Thyroid gland (tissue), 4 donors: ENCODE measurements at regions not wholly inside any gene's neighbourhood (a gene's known extent, or its start where the extent isn't known, plus 50 kb on each side); places are given as distances from the start of the nearest gene placed in this dataset.

Experiments used
- DNase-seq, 2 donors: peaks; one replicate each; pipeline ENCODE4 v3.0.0-alpha.2; 2019
- H3K27ac ChIP-seq, 3 donors: fragments of 200-600 bp; sonication (generic); 1 replicate in 2 of 3; 2 replicates in 1 of 3; pipeline ENCODE4 v1.5.1; 2016 to 2019; ENCODE audit warnings: mild to moderate bottlenecking in 1 of 3, moderate library complexity in 1 of 3
- H3K27me3 ChIP-seq: fragments of 200-600 bp; sonication (generic); one replicate; pipeline ENCODE4 v1.5.1; 2019
- H3K36me3 ChIP-seq, 2 donors: fragments of 200-600 bp; sonication (generic); one replicate each; pipeline ENCODE4 v1.5.1; 2016 to 2019
- H3K4me1 ChIP-seq, 2 donors: fragments of 200-600 bp; sonication (generic); one replicate each; pipeline ENCODE4 v1.5.1; 2017 to 2019
- H3K4me3 ChIP-seq, 3 donors: fragments of 200-600 bp; sonication (generic); replicated peaks in 1 of 3; 1 replicate in 2 of 3; 2 replicates in 1 of 3; pipeline ENCODE4 v1.5.1; 2016; ENCODE audit warnings: mild to moderate bottlenecking in 1 of 3
- H3K9me3 ChIP-seq: fragments of 200-600 bp; sonication (generic); one replicate; pipeline ENCODE4 v1.5.1; 2017
- POLR2A ChIP-seq, 2 donors: fragments of 450-650 bp; IDR thresholded peaks; one replicate each; pipeline ENCODE4 v1.6.1; 2017; ENCODE audit warnings: antibody characterized with exemption in 2 of 2, mild to moderate bottlenecking in 2 of 2, moderate library complexity in 1 of 2
- WGBS, 2 donors: methylation state at CpG; one replicate each; pipeline ENCODE4 v1.1.5; 2017; 5-methylcytosine and 5-hydroxymethylcytosine counted together
- intact Hi-C: fragments of 100-400 bp; cut with DNase I; formaldehyde crosslinking; loops from one replicate; pipeline ENCODE4 v1.15.1; 2023
- TF ChIP-seq, protein P1 (sequence below), 6 experiments: fragments of 200-600 bp in 3 of 6; fragments of 450-650 bp in 3 of 6; sonication (generic) in 3 of 6; IDR thresholded peaks; one replicate each; pipeline ENCODE4 v1.5.1; 2016 to 2019; ENCODE audit warnings: antibody characterized with exemption in 6 of 6, mild to moderate bottlenecking in 2 of 6, inconsistent platforms in 1 of 6, moderate library complexity in 1 of 6

DNA sequence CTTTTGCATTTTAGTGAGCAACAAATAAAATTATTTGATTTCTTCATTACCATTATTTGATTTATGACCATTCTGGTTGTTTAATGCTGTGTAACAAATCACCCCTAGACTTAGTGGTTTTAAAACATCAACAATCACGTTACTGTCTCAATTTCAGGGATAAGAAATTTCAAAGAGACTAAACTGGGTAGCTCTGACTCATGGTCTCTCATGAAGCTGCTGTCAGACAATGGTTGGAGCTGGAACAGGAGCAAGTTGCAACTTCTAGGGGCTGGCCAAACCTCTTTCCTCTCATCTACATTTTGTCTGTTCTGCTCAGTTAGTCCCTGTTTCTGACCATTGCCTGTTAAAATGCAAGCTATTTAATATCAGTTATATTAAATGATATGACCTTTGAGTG is 517.0 kb downstream of the KCNH5 start:
- H3K4me3 ChIP-seq, result no peak overlapping the region
- H3K9me3 ChIP-seq, result no peaks in the 10 kb centered on the region
- intact Hi-C loops, result no loop called here
- DNase-seq, result no peak
- H3K4me1 ChIP-seq, result no peaks in the 10 kb centered on the region
- no peaks in the 10 kb centered on the region for H3K36me3 ChIP-seq
- WGBS, 2 donors, result 74 to 80% methylated on average over 1 of the region's 1 CpG
- H3K27ac ChIP-seq, result no peak overlapping the region
- no peaks in the 10 kb centered on the region for H3K27me3 ChIP-seq
- TF ChIP-seq POLR2A (IDR thresholded peaks at IDR 0.05), result no peak
- TF ChIP-seq, protein P1, sequence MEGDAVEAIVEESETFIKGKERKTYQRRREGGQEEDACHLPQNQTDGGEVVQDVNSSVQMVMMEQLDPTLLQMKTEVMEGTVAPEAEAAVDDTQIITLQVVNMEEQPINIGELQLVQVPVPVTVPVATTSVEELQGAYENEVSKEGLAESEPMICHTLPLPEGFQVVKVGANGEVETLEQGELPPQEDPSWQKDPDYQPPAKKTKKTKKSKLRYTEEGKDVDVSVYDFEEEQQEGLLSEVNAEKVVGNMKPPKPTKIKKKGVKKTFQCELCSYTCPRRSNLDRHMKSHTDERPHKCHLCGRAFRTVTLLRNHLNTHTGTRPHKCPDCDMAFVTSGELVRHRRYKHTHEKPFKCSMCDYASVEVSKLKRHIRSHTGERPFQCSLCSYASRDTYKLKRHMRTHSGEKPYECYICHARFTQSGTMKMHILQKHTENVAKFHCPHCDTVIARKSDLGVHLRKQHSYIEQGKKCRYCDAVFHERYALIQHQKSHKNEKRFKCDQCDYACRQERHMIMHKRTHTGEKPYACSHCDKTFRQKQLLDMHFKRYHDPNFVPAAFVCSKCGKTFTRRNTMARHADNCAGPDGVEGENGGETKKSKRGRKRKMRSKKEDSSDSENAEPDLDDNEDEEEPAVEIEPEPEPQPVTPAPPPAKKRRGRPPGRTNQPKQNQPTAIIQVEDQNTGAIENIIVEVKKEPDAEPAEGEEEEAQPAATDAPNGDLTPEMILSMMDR (IDR thresholded peaks at IDR 0.05), result no peak

DNA sequence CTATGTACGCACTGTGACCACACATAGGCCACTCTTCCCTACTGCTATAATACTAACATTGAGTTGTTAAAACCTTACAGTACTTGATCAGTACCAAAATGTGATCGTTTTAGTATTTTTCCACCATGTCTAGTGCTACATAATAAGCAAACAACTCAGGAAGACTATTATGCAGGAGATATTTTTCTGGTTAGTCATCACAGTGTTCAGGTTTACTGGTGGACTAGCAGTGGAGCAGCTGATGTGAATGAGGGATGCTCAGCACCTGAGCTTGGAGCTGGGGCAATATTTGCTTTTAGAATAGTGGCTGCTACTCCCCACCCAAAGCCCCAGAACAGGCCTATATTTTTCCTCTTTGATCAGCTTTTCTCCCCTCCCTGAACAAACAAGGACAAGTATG is 513.1 kb downstream of the KCNH5 start:
- TF ChIP-seq, protein P1 (IDR thresholded peaks at IDR 0.05), result no peak
- no peak for TF ChIP-seq POLR2A (IDR thresholded peaks at IDR 0.05)
- no peaks in the 10 kb centered on the region for H3K4me1 ChIP-seq
- no peak for DNase-seq
- no peak overlapping the region for H3K27ac ChIP-seq
- H3K4me3 ChIP-seq, result no peak overlapping the region
- H3K27me3 ChIP-seq, result no peaks in the 10 kb centered on the region
- WGBS, 2 donors, result 69 to 70% methylated on average over 2 of the region's 2 CpGs
- intact Hi-C loops, result no loop called here
- peaks cover 5% of the 10 kb centered on the region for H3K9me3 ChIP-seq
- H3K36me3 ChIP-seq, result no peaks in the 10 kb centered on the region

DNA sequence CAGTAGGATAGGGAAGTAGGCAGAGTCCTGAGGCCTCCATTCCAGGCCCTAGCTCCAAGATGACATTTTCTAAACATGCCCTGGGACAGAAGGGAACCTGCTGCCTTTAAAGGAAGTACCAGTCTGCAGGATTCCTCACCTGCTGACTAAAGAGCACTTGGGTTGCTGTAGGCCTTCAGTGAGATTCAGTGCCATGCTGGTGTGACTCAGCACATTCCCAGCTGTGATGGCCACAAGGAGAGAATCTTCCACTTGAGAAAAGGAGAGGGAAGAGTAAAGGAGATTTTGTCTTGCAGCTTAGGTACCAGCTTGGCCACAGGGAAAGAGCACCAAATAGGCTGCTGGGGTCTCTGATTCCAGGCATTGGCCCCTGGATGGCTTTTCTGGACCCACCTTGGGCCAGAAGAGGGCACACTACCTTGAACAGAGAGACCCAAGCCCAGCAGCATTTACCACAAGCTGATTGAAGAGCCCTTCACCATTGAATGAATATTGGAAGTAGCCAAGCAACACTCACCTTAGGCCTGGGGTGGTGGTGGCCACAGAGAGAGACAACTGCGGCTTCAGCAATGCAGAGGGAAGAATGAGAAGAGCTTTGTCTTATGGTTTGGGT is 498.3 kb downstream of the KCNH5 start:
- TF ChIP-seq, protein P1 (IDR thresholded peaks at IDR 0.05), result no peak
- TF ChIP-seq POLR2A (IDR thresholded peaks at IDR 0.05), result no peak
- intact Hi-C loops, result no loop called here
- WGBS, 2 donors, result 85 to 93% methylated on average over 1 of the region's 1 CpG
- Histone ChIP-seq H3K27ac (no peak overlapping the region), H3K36me3 (no peaks in the 10 kb centered on the region), H3K4me1 (no peaks in the 10 kb centered on the region), H3K27me3 (no peaks in the 10 kb centered on the region), H3K9me3 (no peaks in the 10 kb centered on the region), H3K4me3 (no peak overlapping the region)
- DNase-seq, result no peak

DNA sequence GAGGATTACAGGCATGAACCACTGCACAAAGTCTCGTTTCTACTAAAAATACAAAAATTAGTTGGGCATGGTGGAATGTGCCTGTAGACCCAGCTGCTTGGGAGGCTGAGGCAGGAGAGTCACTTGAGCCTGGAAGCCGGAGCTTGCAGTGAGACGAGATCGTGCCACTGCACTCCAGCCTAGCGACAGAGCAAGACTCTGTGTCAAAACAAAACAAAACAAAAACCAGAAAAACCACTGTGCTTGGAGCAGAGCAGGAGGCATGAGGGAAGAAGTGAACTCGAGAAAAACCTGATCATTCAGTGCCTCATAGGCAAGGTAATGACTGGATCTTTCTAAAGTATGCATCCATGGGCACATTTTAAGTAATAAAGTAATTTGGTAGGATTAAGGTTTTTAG is 487.8 kb downstream of the KCNH5 start:
- no peaks in the 10 kb centered on the region for H3K9me3 ChIP-seq
- intact Hi-C loops, result no loop called here
- WGBS, 2 donors, result 29 to 48% methylated on average over 6 of the region's 6 CpGs
- H3K27me3 ChIP-seq, result no peaks in the 10 kb centered on the region
- no peak overlapping the region for H3K4me3 ChIP-seq
- no peaks in the 10 kb centered on the region for H3K36me3 ChIP-seq
- TF ChIP-seq POLR2A (IDR thresholded peaks at IDR 0.05), result no peak
- TF ChIP-seq, protein P1 (IDR thresholded peaks at IDR 0.05), result no peak
- DNase-seq, result no peak
- no peaks in the 10 kb centered on the region for H3K4me1 ChIP-seq
- H3K27ac ChIP-seq, result no peak overlapping the region

DNA sequence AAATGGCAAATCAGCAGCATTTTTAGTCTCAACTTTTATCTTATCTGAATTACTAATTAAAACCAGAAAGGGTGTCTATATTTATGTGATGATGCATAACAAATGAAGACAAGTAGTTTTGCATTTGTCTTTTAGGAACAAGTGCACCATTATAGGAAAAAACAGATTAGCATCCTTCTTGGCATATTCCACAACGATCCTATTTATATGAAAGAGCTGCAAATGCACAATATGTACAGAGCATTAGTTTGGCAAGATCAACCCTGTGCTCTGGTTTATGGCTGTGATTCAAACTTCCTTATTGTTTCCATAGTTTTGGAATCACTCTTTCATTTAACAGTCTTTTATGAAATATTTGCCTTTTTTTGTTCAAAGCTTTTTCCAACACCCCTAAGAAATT is 486.8 kb downstream of the KCNH5 start:
- Histone ChIP-seq H3K4me3 (no peak overlapping the region), H3K27me3 (no peaks in the 10 kb centered on the region)

More for the DNA sequence above, 486.8 kb downstream of the KCNH5 start:
- H3K27ac ChIP-seq, result no peak overlapping the region
- H3K9me3 ChIP-seq, result no peaks in the 10 kb centered on the region
- no peaks in the 10 kb centered on the region for H3K36me3 ChIP-seq
- no peak for DNase-seq
- intact Hi-C loops, result no loop called here
- H3K4me1 ChIP-seq, result no peaks in the 10 kb centered on the region
- TF ChIP-seq, protein P1 (IDR thresholded peaks at IDR 0.05), result no peak
- TF ChIP-seq POLR2A (IDR thresholded peaks at IDR 0.05), result no peak
- WGBS, 2 donors, result 68 to 73% methylated on average over 1 of the region's 1 CpG
